Ectodermal cell (in vitro differentiated cells): ENCODE measurements at regions not wholly inside any gene's neighbourhood (a gene's known extent, or its start where the extent isn't known, plus 50 kb on each side); places are given as distances from the start of the nearest gene placed in this dataset.

ENCODE experiments used
- H3K27ac ChIP-seq: 2 replicates; pipeline ENCODE4 v1.7.0; 2013; ENCODE audit warnings: mild to moderate bottlenecking, low read depth, low read length; ENCODE audit not compliant: insufficient read depth, poor library complexity, severe bottlenecking
- H3K27me3 ChIP-seq: 2 replicates; pipeline ENCODE4 v1.7.0; 2013; ENCODE audit warnings: mild to moderate bottlenecking, low read length; ENCODE audit not compliant: insufficient read depth, control insufficient read depth, poor library complexity, severe bottlenecking
- H3K36me3 ChIP-seq: one replicate; pipeline ENCODE4 v1.7.0; 2013; ENCODE audit warnings: low read length; ENCODE audit not compliant: control insufficient read depth, insufficient read depth
- H3K4me1 ChIP-seq: one replicate; pipeline ENCODE4 v1.7.0; 2013; ENCODE audit warnings: low read length; ENCODE audit not compliant: control insufficient read depth, insufficient read depth
- H3K4me3 ChIP-seq: 2 replicates; pipeline ENCODE4 v1.7.0; 2013; ENCODE audit warnings: low read depth, low read length, control low read depth; ENCODE audit not compliant: insufficient read depth
- H3K9me3 ChIP-seq: 2 replicates; pipeline ENCODE4 v1.7.0; 2013; ENCODE audit warnings: mild to moderate bottlenecking, low read length, moderate library complexity; ENCODE audit not compliant: control insufficient read depth
- WGBS, 2 experiments: methylation state at CpG; one replicate each; pipeline ENCODE4 v1.1.7; 2013; ENCODE audit warnings: missing lambda C conversion rate in 2 of 2; 5-methylcytosine and 5-hydroxymethylcytosine counted together

GRCh38 chr3:104628185-104628789 is 738.4 kb upstream of the ALCAM start:
- H3K4me3 ChIP-seq: no peak overlapping the region
- no peak overlapping the region for H3K27ac ChIP-seq
- WGBS, 2 experiments: 84 to 94% methylated on average over 4 to 5 of the region's 6 CpGs
- no peaks in the 10 kb centered on the region for H3K36me3 ChIP-seq
- H3K4me1 ChIP-seq: no peaks in the 10 kb centered on the region
- no peaks in the 10 kb centered on the region for H3K27me3 ChIP-seq
- no peaks in the 10 kb centered on the region for H3K9me3 ChIP-seq

GRCh38 chr3:104629038-104629437 is 737.7 kb upstream of the ALCAM start:
- H3K27ac ChIP-seq: no peak overlapping the region
- WGBS, 2 experiments: 100% methylated on average over 1 of the region's 1 CpG; no CpG with 5 or more reads in 1 of the 2 experiments

GRCh38 chr3:104631254-104631653 is 735.5 kb upstream of the ALCAM start:
- no peak overlapping the region for H3K27ac ChIP-seq
- no peaks in the 10 kb centered on the region for H3K27me3 ChIP-seq
- 81 to 86% methylated on average over 2 of the region's 2 CpGs for WGBS, 2 experiments
- no peaks in the 10 kb centered on the region for H3K36me3 ChIP-seq
- H3K9me3 ChIP-seq: no peaks in the 10 kb centered on the region
- H3K4me3 ChIP-seq: no peak overlapping the region
- no peaks in the 10 kb centered on the region for H3K4me1 ChIP-seq

More at GRCh38 chr3:104629038-104629437, 737.7 kb upstream of the ALCAM start:
- no peaks in the 10 kb centered on the region for H3K27me3 ChIP-seq
- no peaks in the 10 kb centered on the region for H3K9me3 ChIP-seq
- H3K4me1 ChIP-seq: no peaks in the 10 kb centered on the region
- H3K4me3 ChIP-seq: no peak overlapping the region
- H3K36me3 ChIP-seq: no peaks in the 10 kb centered on the region

- Histone ChIP-seq H3K36me3 (no peaks in the 10 kb centered on the region), H3K4me1 (no peaks in the 10 kb centered on the region), H3K27me3 (no peaks in the 10 kb centered on the region), H3K4me3 (no peak overlapping the region), H3K9me3 (no peaks in the 10 kb centered on the region), H3K27ac (no peak overlapping the region)
- 95 to 100% methylated on average over 2 to 3 of the region's 3 CpGs for WGBS, 2 experiments
These were observed 734.2 kb upstream of the ALCAM start for GRCh38 chr3:104632521-104632920.

- no peaks in the 10 kb centered on the region for H3K36me3 ChIP-seq
- H3K9me3 ChIP-seq: no peaks in the 10 kb centered on the region
- H3K4me3 ChIP-seq: no peak overlapping the region
- no peaks in the 10 kb centered on the region for H3K27me3 ChIP-seq
- H3K27ac ChIP-seq: no peak overlapping the region
- H3K4me1 ChIP-seq: no peaks in the 10 kb centered on the region
- no CpG with 5 or more reads among the region's 1 CpG for WGBS, 2 experiments
These were observed 733.8 kb upstream of the ALCAM start for GRCh38 chr3:104632947-104633346.

GRCh38 chr3:104635872-104636580 is 730.7 kb upstream of the ALCAM start:
- Histone ChIP-seq H3K4me3 (no peak overlapping the region), H3K27ac (no peak overlapping the region), H3K36me3 (no peaks in the 10 kb centered on the region), H3K4me1 (no peaks in the 10 kb centered on the region), H3K27me3 (no peaks in the 10 kb centered on the region), H3K9me3 (peaks cover 3% of the 10 kb centered on the region)
- 89 to 93% methylated on average over 4 of the region's 4 CpGs for WGBS, 2 experiments

- Histone ChIP-seq H3K27ac (no peak overlapping the region), H3K27me3 (no peaks in the 10 kb centered on the region), H3K4me1 (no peaks in the 10 kb centered on the region), H3K9me3 (peaks cover 5% of the 10 kb centered on the region), H3K36me3 (no peaks in the 10 kb centered on the region), H3K4me3 (no peak overlapping the region)
These were observed 723.9 kb upstream of the ALCAM start for GRCh38 chr3:104642827-104643226.

- Histone ChIP-seq H3K27me3 (no peaks in the 10 kb centered on the region), H3K4me1 (no peaks in the 10 kb centered on the region), H3K27ac (no peak overlapping the region), H3K36me3 (no peaks in the 10 kb centered on the region), H3K9me3 (peaks cover under 1% of the 10 kb centered on the region), H3K4me3 (no peak overlapping the region)
These were observed 720.5 kb upstream of the ALCAM start for GRCh38 chr3:104646196-104646595.

- H3K36me3 ChIP-seq: no peaks in the 10 kb centered on the region
- no peak overlapping the region for H3K27ac ChIP-seq
- H3K9me3 ChIP-seq: no peaks in the 10 kb centered on the region
- WGBS, 2 experiments: 56 to 88% methylated on average over 1 of the region's 1 CpG
- no peak overlapping the region for H3K4me3 ChIP-seq
- H3K27me3 ChIP-seq: no peaks in the 10 kb centered on the region
- H3K4me1 ChIP-seq: no peaks in the 10 kb centered on the region
These were observed 717.9 kb upstream of the ALCAM start for GRCh38 chr3:104648823-104649222.

- 95 to 96% methylated on average over 5 of the region's 5 CpGs for WGBS, 2 experiments
- H3K4me1 ChIP-seq: no peaks in the 10 kb centered on the region
- no peaks in the 10 kb centered on the region for H3K36me3 ChIP-seq
- H3K4me3 ChIP-seq: no peak overlapping the region
- no peaks in the 10 kb centered on the region for H3K27me3 ChIP-seq
- H3K9me3 ChIP-seq: no peaks in the 10 kb centered on the region
- no peak overlapping the region for H3K27ac ChIP-seq
These were observed 697.6 kb upstream of the ALCAM start for GRCh38 chr3:104669083-104669482.
